Limb (tissue), 2 donors: ENCODE measurements at regions not wholly inside any gene's neighbourhood (a gene's known extent, or its start where the extent isn't known, plus 50 kb on each side); places are given as distances from the start of the nearest gene placed in this dataset.
A peak's percentile ranks its signal among the peaks of the same experiment; 100 is the strongest.
"Not testable (repeated sequence)": the region's sequence is repeated elsewhere in the genome, so short reads cannot be mapped to it uniquely, and the experiment has no call there.

Experiments used
- DNase-seq, 2 donors: peaks; one replicate each; pipeline ENCODE4 v3.0.0-alpha.2; 2016; ENCODE audit errors: extremely low spot score in 2 of 2

DNA sequence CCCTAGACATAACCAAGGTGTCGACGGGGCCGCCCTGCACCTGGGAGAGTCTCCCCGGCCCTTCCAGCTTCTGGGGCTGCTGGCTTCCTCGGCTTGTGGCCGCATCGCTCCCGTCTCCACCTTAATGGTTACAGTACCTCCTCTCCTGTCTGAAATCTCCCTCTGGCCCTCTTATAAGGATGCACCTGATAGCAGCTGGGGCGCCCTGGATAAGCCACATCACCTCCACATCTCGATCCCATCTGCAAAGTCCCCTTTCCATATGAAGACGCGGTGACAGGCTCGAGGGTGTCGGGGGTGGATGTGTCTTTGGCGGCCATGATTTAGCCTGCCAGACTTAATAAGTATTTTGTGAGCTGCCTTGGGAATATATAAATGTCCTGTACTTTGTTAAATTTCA is 169.0 kb downstream of the NPIPB11 start:
- DNase-seq, result not testable (repeated sequence)

- DNase-seq, result not testable (repeated sequence)
Measured at GRCh38 chr16:29237023-29237422, 169.5 kb downstream of the NPIPB11 start.

- not testable (repeated sequence) for DNase-seq
Measured at GRCh38 chr16:29235836-29236370, 170.6 kb downstream of the NPIPB11 start.

- not testable (repeated sequence) for DNase-seq
Measured at GRCh38 chr16:29234536-29235275, 171.8 kb downstream of the NPIPB11 start.

- not testable (repeated sequence) for DNase-seq
Measured at GRCh38 chr16:29233705-29234404, 172.7 kb downstream of the NPIPB11 start.

DNA sequence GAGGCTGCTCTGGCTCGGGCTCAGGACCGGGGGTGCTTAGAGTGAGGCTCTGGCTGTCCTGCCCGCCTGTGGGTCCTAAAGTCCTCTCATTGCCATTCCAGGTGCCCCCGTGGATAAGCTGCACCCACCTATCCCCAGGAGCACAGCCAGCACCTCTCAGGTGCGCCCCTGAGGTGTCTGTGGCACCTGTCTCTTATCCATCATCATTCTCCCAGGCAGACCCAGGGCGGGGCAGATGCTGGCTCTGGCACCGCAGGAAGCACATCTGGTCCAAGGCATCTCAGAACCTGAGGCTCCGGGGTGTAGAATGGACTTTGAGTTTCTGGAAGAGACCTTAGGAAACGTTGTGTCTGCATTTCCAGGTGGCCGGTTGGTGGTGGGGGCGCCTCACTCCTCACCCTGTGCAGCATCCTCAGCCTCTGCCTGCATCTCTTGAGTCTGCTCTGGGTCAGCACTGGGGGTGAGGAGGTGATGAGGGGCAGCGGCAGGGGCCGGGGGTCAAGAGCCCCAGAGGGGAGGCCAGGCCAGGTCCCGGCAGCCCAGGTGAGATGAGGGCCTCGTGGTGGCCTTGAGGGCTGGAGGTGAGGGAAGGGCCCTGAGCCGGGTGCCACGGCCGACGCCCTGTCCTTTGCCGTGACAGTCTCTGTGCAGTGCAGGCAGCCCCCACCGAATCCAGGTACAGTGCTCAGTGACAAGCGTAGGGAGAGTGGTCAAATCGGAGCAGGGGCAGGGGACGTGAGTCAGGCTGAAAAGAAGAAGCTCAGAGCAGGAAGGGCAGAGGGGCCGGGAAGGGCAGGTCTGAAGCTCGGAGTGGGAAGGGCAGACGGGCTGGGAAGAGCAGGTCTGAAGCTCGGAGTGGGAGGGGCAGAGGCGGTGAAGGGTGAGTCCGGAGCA is 173.5 kb downstream of the NPIPB11 start:
- no peak for DNase-seq

- not testable (repeated sequence) for DNase-seq
Measured at GRCh38 chr16:29232160-29232705, 174.3 kb downstream of the NPIPB11 start.

DNA sequence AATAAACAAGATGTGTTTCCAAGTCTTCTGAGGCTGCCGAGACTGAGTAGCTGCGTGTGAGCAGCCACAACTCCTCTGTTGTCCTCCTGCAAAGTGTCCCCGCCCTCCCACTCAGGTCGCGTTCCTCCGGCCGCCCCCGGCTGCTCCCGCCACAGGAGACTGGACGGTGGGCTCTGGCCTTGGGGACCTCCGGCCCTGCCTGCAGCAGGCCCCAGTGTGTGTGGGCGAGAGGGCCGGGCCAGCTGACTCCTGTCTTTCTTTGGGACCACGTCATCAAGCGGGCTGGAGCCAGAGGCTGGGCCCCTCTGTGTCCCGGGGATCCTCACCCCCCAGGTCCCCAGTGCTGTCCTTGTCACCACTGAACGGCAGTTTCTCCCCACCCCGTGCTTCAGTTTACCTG is 175.3 kb downstream of the NPIPB11 start:
- no peak for DNase-seq

DNA sequence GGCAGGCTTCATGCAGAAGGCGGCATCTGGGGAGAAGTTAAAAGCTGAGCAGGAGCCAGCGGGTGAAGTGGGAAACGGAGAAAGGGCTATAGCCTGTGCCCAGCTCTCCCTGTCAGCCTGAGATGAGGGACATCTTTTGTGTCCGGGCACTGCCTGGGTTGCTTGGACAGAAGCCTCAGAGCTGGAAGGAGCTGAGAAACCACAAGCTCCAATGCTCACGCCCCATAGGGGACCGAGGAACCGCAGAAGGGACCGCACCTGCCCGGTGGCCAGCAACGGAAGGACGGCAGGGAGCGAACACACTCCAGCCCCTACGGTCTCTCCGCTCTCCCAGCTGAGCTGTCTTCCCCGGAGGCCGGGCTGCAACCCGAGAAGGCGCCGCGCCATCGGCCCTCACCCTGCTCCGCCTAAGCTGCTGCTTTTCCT is 175.8 kb downstream of the NPIPB11 start:
- DNase-seq, result peak in 1 of 2 donors; percentile 56

- not testable (repeated sequence) for DNase-seq
Measured at GRCh38 chr16:29230006-29230668, 176.4 kb downstream of the NPIPB11 start.

- not testable (repeated sequence) for DNase-seq
Measured at GRCh38 chr16:29229616-29230005, 176.9 kb downstream of the NPIPB11 start.

- DNase-seq, result not testable (repeated sequence)
Measured at GRCh38 chr16:29228664-29229611, 177.6 kb downstream of the NPIPB11 start.

- peak in 1 of 2 donors; percentile 63 for DNase-seq
Measured at GRCh38 chr16:29227751-29228663, 178.5 kb downstream of the NPIPB11 start.

DNA sequence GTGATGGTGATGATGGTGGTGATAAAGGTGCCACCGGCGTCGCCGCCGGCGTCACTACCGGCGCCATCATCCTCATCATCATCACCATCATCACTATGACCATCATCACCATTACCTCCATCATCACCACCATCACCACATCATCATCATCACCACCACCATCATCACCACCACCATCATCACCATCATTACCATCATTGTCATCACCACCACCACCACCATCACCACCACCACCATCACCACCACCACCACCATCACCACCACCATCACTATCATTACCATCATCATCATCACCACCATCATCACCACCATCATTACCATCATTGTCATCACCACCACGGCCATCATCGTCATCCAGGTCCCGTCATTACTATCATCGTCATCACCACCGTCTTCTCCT is 179.7 kb downstream of the NPIPB11 start:
- DNase-seq, result no peak

DNA sequence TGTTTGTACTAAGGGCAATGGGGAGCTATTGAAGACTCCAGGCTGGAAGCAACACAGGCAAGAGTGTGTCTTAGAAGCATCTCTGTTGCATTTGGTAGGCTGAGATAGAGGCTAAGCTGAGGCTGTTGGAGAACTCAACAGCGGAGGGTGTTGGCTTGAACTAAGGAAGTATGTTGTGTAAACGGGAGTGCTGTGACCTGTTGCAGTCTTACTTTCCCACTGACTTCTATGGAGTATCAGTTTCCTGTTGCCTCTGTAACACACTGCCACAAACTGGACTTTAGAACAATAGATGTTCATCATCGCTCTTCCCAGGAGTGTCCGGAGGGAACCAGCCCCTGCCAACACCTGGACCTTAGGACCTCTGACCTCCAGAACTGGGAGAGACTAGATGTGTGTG is 181.8 kb downstream of the NPIPB11 start:
- not testable (repeated sequence) for DNase-seq

GRCh38 chr16:29222615-29223014 is 183.9 kb downstream of the NPIPB11 start:
- not testable (repeated sequence) for DNase-seq

DNA sequence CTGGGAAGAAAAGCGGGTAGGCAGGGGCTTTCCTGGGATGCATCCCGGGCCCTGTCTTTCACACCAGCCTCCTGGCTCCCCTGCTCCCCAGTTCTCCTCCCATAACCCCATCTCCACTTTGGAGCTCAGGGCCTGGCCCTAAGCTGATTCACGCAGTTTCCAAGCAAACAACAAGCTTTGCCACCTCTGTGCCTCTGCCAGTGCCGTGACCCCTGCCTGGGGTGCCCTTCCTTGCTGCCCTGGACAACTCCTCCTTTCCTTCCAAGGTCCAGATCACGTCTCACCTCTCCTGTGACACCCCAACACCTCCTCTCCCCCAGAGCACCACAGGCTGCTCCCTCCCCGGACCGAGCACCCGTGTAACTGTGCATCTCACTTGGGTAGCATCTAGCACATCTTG is 184.5 kb downstream of the NPIPB11 start:
- not testable (repeated sequence) for DNase-seq

DNA sequence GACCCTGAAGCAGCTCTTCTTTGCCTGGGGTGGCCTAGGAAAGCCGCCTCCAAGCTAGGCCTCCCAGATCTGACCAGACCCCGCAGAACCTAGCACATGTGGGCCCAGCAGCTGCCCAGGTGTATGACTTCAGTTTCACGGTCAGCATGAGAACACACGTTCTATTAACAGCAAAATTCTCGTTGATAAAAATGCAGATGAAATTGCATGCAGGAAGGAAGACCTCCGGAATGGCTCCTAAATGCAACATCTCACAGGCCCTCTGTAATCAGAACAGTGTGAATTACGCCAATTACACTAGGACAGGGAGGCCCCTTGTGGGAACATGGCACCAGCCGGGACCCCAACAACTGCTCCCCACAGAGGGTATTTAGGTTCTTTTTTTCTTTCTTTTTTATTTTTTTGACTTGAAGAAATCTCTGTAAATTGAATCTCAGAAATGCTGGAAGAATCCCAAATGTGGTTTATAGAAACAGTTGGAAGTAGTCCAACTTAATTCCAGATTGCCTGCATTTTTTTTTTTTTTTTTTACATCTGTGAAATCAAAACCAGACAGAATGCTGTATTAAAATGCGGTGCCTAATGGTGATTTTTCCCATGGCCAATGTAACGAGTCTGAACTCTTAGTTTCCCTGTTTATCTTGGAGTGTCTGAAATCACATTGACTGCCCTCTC is 185.1 kb downstream of the NPIPB11 start:
- peak in 1 of 2 donors; percentile 78 for DNase-seq
